ENCODE measurements at regions not wholly inside any gene's neighbourhood (a gene's known extent, or its start where the extent isn't known, plus 50 kb on each side); places are given as distances from the start of the nearest gene placed in this dataset.

DNA sequence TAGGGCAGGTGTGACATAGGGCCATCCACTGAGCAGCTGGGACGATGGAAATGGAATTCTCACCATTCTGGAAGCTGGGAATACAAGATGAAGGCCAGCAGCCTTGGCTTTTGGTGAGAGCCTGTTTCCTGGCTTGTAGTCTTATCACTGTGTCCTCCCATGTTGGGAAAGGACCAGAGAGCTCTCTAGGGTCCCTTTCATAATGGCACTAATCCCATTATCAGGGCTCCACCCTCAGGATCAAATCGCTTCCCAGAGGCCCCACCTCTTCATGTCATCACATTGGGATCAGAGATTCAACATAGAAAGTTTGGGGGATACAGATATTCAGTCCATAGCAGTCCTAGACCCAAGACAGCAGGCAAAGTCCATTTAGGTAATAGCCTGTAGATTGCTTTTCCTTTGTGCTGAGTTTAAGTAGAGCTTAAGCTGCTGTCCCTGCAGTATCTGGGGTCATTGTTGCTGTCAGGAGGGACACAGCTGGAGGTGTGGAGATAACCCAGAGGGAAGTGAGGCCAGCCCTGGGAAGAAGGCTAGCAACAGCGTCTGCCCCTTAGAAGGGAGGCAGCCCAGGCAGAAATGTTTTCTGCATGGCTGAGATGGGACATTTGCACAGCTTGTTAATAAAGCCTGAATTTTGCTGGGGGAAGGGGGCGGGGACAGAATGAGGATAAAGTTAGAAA is 136.5 kb upstream of the GPR12 start:
- ChIA-PET POLR2A (no interaction called here), CTCF (no interaction called here)
- DNase-seq (ENCODE audit: low read depth, low spot score), result no peak
- H3K4me3 ChIP-seq (ENCODE audit: low read depth, low read length), result no peak overlapping the region
- TF ChIP-seq CTCF (IDR thresholded peaks at IDR 0.05; ENCODE audit: insufficient read depth, low read length, missing control alignments), result no peak

- DNase-seq (ENCODE audit: low read depth, low spot score), result no peak
- ChIA-PET CTCF (no interaction called here), POLR2A (no interaction called here)
- H3K4me3 ChIP-seq (ENCODE audit: low read depth, low read length), result no peak overlapping the region
- no peak for TF ChIP-seq CTCF (IDR thresholded peaks at IDR 0.05; ENCODE audit: insufficient read depth, low read length, missing control alignments)
These were observed 135.4 kb upstream of the GPR12 start for GRCh38 chr13:26895808-26896466.

- ChIA-PET CTCF (no interaction called here), POLR2A (no interaction called here)
- no peak for DNase-seq (ENCODE audit: low read depth, low spot score)
- TF ChIP-seq CTCF (IDR thresholded peaks at IDR 0.05; ENCODE audit: insufficient read depth, low read length, missing control alignments), result no peak
- no peak overlapping the region for H3K4me3 ChIP-seq (ENCODE audit: low read depth, low read length)
These were observed 134.7 kb upstream of the GPR12 start for GRCh38 chr13:26895081-26895807.

DNA sequence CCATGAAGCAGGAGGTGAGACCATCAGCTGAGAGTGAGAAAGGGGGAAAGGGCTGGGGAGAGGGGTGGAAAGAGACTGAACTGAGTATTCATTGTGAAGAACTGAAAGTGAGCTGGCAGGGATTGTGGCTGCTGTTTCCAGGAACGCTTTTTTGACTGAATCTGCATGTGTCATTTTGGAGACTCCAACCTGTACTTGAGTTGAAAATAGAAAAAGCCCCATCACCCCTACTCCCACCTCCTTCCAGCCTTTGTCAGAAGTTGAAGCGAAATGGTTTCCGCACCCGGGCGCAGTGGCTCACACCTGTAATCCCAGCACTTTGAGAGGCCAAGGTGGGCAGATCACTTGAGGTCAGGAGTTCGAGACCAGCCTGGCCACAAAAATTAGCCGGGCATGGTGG is 128.0 kb upstream of the GPR12 start:
- ChIA-PET CTCF (no interaction called here), POLR2A (no interaction called here)
- no peak for TF ChIP-seq CTCF (IDR thresholded peaks at IDR 0.05; ENCODE audit: insufficient read depth, low read length, missing control alignments)
- no peak for DNase-seq (ENCODE audit: low read depth, low spot score)
- H3K4me3 ChIP-seq (ENCODE audit: low read depth, low read length), result no peak overlapping the region

DNA sequence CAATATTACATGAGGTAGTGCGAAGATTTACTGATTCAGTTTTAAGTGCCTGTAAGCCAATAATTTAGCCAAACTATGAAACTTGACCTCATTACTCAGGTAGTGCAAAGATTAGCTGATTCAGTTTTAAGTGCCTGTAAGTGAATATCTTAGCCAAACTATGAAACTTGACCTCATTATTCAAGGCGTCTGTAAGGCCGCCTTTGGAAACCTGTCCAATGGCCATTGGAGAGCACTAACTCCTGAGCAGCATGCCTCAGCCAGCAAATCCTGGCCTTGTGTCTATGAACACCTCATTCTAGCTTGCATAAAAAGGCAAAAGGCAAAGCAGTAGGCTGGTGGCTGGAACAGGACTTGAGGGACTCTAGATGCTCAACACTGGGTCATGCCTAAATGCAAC is 127.0 kb upstream of the GPR12 start:
- CTCF ChIA-PET, result no interaction called here

More for the DNA sequence above, 127.0 kb upstream of the GPR12 start:
- POLR2A ChIA-PET, result no interaction called here
- DNase-seq (ENCODE audit: low read depth, low spot score), result no peak
- no peak for TF ChIP-seq CTCF (IDR thresholded peaks at IDR 0.05; ENCODE audit: insufficient read depth, low read length, missing control alignments)
- no peak overlapping the region for H3K4me3 ChIP-seq (ENCODE audit: low read depth, low read length)
